IMR-90 (cell line): ENCODE measurements at regions not wholly inside any gene's neighbourhood (a gene's known extent, or its start where the extent isn't known, plus 50 kb on each side); places are given as distances from the start of the nearest gene placed in this dataset.

Experiments used
- ATAC-seq: fragments of 200-7000 bp; cut with Tn5 transposase; 2 replicates; pipeline ENCODE4 v1.9.1; 2020; ENCODE audit warnings: low read depth, mild to moderate bottlenecking, moderate library complexity
- BruUV-seq: library from RNA; stranded (reverse); fragments of 400-500 nt; replicated peaks from 2 replicates; lab custom pipeline; 2021; lab: Mats Ljungman, UMichigan
- CTCF ChIA-PET: fragments of 300-600 bp; formaldehyde crosslinking; extraction: SDS; loops from one replicate; lab custom pipeline; 2021; ENCODE audit warnings: antibody characterized with exemption; lab: Yijun Ruan, JAX
- POLR2A ChIA-PET: fragments of 300-600 bp; sonication (Branson Sonifier 250); formaldehyde crosslinking; loops from one replicate; lab custom pipeline; 2022; ENCODE audit warnings: antibody characterized with exemption; ENCODE audit not compliant: unreplicated experiment; lab: Charles Lee
- DNase-seq: peaks from one replicate; pipeline ENCODE4 v3.0.0; 2013
- H2AFZ ChIP-seq: replicated peaks from 2 replicates; pipeline ENCODE3; 2013; ENCODE audit warnings: low read length, mild to moderate bottlenecking; ENCODE audit not compliant: poor library complexity
- H2AK5ac ChIP-seq: 2 replicates; pipeline ENCODE4 v1.6.1; 2013; ENCODE audit warnings: low read depth, low read length, inconsistent platforms
- H2AK9ac ChIP-seq: replicated peaks from 2 replicates; pipeline ENCODE3; 2013; ENCODE audit warnings: mild to moderate bottlenecking, low read depth, low read length, moderate library complexity; ENCODE audit not compliant: poor library complexity
- H2BK120ac ChIP-seq: 2 replicates; pipeline ENCODE4 v1.6.1; 2013; ENCODE audit warnings: low read depth, low read length, inconsistent platforms
- H2BK15ac ChIP-seq: 3 replicates; pipeline ENCODE4 v1.6.1; 2013; ENCODE audit warnings: low read depth, low read length, inconsistent platforms
- H2BK20ac ChIP-seq: 2 replicates; pipeline ENCODE4 v1.6.1; 2013; ENCODE audit warnings: low read depth, mild to moderate bottlenecking, inconsistent platforms, low read length, moderate library complexity
- H2BK5ac ChIP-seq: 2 replicates; pipeline ENCODE4 v1.6.1; 2013; ENCODE audit warnings: mild to moderate bottlenecking, low read depth, low read length, inconsistent platforms; ENCODE audit not compliant: poor library complexity, severe bottlenecking
- H3K14ac ChIP-seq: replicated peaks from 2 replicates; pipeline ENCODE4 v1.6.1; 2013; ENCODE audit warnings: low read depth, low read length, inconsistent platforms
- H3K18ac ChIP-seq: 2 replicates; pipeline ENCODE4 v1.6.1; 2013; ENCODE audit warnings: low read depth, low read length, control low read depth
- H3K23ac ChIP-seq: 2 replicates; pipeline ENCODE4 v1.6.1; 2013; ENCODE audit warnings: low read depth, low read length, inconsistent platforms
- H3K27ac ChIP-seq: 2 replicates; pipeline ENCODE4 v1.5.1; 2013; ENCODE audit warnings: mild to moderate bottlenecking, control low read depth, low read length; ENCODE audit not compliant: insufficient read depth
- H3K27me3 ChIP-seq: 2 replicates; pipeline ENCODE4 v1.6.1; 2013; ENCODE audit warnings: low read length; ENCODE audit not compliant: control insufficient read depth, insufficient read depth
- H3K36me3 ChIP-seq: 2 replicates; pipeline ENCODE4 v1.6.1; 2013; ENCODE audit warnings: low read length, mixed read lengths; ENCODE audit not compliant: control insufficient read depth, insufficient read depth
- H3K4ac ChIP-seq: 2 replicates; pipeline ENCODE4 v1.6.1; 2013; ENCODE audit warnings: low read depth, low read length, inconsistent platforms
- H3K4me1 ChIP-seq: 2 replicates; pipeline ENCODE4 v1.6.1; 2013; ENCODE audit warnings: low read length, mixed read lengths; ENCODE audit not compliant: control insufficient read depth, insufficient read depth
- H3K4me2 ChIP-seq: 2 replicates; pipeline ENCODE4 v1.6.1; 2013; ENCODE audit warnings: low read depth, mild to moderate bottlenecking, control low read depth, low read length, moderate library complexity
- H3K4me3 ChIP-seq: 2 replicates; pipeline ENCODE4 v1.5.1; 2013; ENCODE audit warnings: low read depth, mild to moderate bottlenecking, control low read depth, low read length, moderate library complexity; ENCODE audit not compliant: insufficient read depth
- H3K56ac ChIP-seq: 2 replicates; pipeline ENCODE4 v1.6.1; 2013; ENCODE audit warnings: low read length, inconsistent platforms; ENCODE audit not compliant: insufficient read depth; ENCODE audit errors: extremely low read depth
- H3K79me1 ChIP-seq, 2 experiments: 2 replicates each; pipeline ENCODE4 v1.6.1; 2013; ENCODE audit warnings: low read length in 2 of 2, inconsistent platforms in 1 of 2, low read depth in 1 of 2
- H3K9ac ChIP-seq: 2 replicates; pipeline ENCODE4 v1.6.1; 2013; ENCODE audit warnings: low read depth, low read length, control low read depth
- H3K9me1 ChIP-seq: 2 replicates; pipeline ENCODE4 v1.6.1; 2013; ENCODE audit warnings: low read length, inconsistent platforms; ENCODE audit not compliant: insufficient read depth
- H3K9me3 ChIP-seq: 2 replicates; pipeline ENCODE4 v1.6.1; 2013; ENCODE audit warnings: low read length; ENCODE audit not compliant: control insufficient read depth, insufficient read depth
- H4K20me1 ChIP-seq: 2 replicates; pipeline ENCODE4 v1.6.1; 2013; ENCODE audit warnings: low read length, inconsistent platforms; ENCODE audit not compliant: insufficient read depth
- H4K5ac ChIP-seq: 2 replicates; pipeline ENCODE4 v1.6.1; 2013; ENCODE audit warnings: mild to moderate bottlenecking, low read depth, low read length, control low read depth
- H4K8ac ChIP-seq, 2 experiments: 2 replicates each; pipeline ENCODE4 v1.6.1; 2013; ENCODE audit warnings: low read depth in 2 of 2, low read length in 2 of 2, control low read depth in 1 of 2, inconsistent platforms in 1 of 2
- H4K91ac ChIP-seq: 2 replicates; pipeline ENCODE4 v1.6.1; 2013; ENCODE audit warnings: low read depth, low read length, inconsistent platforms; ENCODE audit not compliant: insufficient read depth
- BHLHE40 ChIP-seq: fragments of 150-350 bp; IDR thresholded peaks from 2 replicates; pipeline ENCODE4 v1.6.1; 2016; ENCODE audit warnings: mild to moderate bottlenecking, low read depth, low read length
- CEBPB ChIP-seq: IDR thresholded peaks from 2 replicates; pipeline ENCODE4 v1.6.1; 2012; ENCODE audit warnings: low read depth, low read length, improper control_type of control experiment
- CHD1 ChIP-seq: IDR thresholded peaks from 2 replicates; pipeline ENCODE4 v1.6.1; 2012; ENCODE audit warnings: low read depth, low read length, improper control_type of control experiment
- CTCF ChIP-seq: conservative IDR thresholded peaks from 2 replicates; pipeline ENCODE4 v1.5.1; 2012; ENCODE audit warnings: mild to moderate bottlenecking, low read depth, low read length, improper control_type of control experiment
- ELK1 ChIP-seq: fragments of 150-350 bp; IDR thresholded peaks from 2 replicates; pipeline ENCODE4 v1.6.1; 2016; ENCODE audit warnings: low read depth, mild to moderate bottlenecking, low read length, moderate library complexity, borderline replicate concordance
- MAFK ChIP-seq: IDR thresholded peaks from 2 replicates; pipeline ENCODE4 v1.6.1; 2012; ENCODE audit warnings: low read depth, low read length, improper control_type of control experiment
- MAZ ChIP-seq: IDR thresholded peaks from 2 replicates; pipeline ENCODE4 v1.6.1; 2012; ENCODE audit warnings: low read depth, mild to moderate bottlenecking, low read length, improper control_type of control experiment, moderate library complexity, borderline replicate concordance
- NFE2L2 ChIP-seq: fragments of 150-350 bp; IDR thresholded peaks from 2 replicates; pipeline ENCODE4 v1.6.1; 2016; ENCODE audit warnings: low read depth, mild to moderate bottlenecking, low read length
- POLR2A ChIP-seq: IDR thresholded peaks from 2 replicates; pipeline ENCODE4 v1.6.1; 2012; ENCODE audit warnings: mild to moderate bottlenecking, low read depth, low read length
- RCOR1 ChIP-seq: IDR thresholded peaks from 2 replicates; pipeline ENCODE4 v1.6.1; 2012; ENCODE audit warnings: mild to moderate bottlenecking, low read length, improper control_type of control experiment; ENCODE audit not compliant: insufficient replicate concordance
- RFX5 ChIP-seq: IDR thresholded peaks from 2 replicates; pipeline ENCODE4 v1.8.0; 2012; ENCODE audit warnings: low read depth, mild to moderate bottlenecking, low read length, moderate library complexity
- SMC3 ChIP-seq: fragments of 150-350 bp; IDR thresholded peaks from 2 replicates; pipeline ENCODE4 v1.6.1; 2016; ENCODE audit warnings: low read depth, mild to moderate bottlenecking, antibody characterized with exemption, low read length, moderate library complexity
- USF2 ChIP-seq: fragments of 150-350 bp; IDR thresholded peaks from 2 replicates; pipeline ENCODE4 v1.6.1; 2017; ENCODE audit warnings: mild to moderate bottlenecking, antibody characterized with exemption, low read length, low read depth
- WGBS, 2 experiments: methylation state at CpG; one replicate each; pipeline versions ENCODE4 v1.1.5 to v1.1.7; 2013; ENCODE audit warnings: missing lambda C conversion rate in 2 of 2; ENCODE audit not compliant: insufficient read length in 1 of 2; ENCODE audit errors: extremely low coverage in 2 of 2; 5-methylcytosine and 5-hydroxymethylcytosine counted together
- dilution Hi-C: fragments of 300-500 bp; cut with HindIII; formaldehyde crosslinking; loops from one replicate; pipeline ENCODE4 v1.14.3; 2018; ENCODE audit warnings: low sequenced_read_pairs; ENCODE audit not compliant: unreplicated experiment
- in situ Hi-C: fragments of 300-500 bp; cut with MboI; formaldehyde crosslinking; loops from 3 replicates; pipeline ENCODE4 v1.14.3; 2019; ENCODE audit warnings: low sequenced_read_pairs, inconsistent platforms, mixed read lengths
- intact Hi-C: fragments of 100-400 bp; cut with micrococcal nuclease; formaldehyde crosslinking; loops from 2 replicates; pipeline ENCODE4 v1.10.0; 2022

GRCh38 chr6:86079938-86080337 is 437.3 kb upstream of the SYNCRIP start:
- Histone ChIP-seq H3K4me1 (no peaks in the 10 kb centered on the region), H3K4ac (no peak overlapping the region), H3K4me3 (no peak overlapping the region), H3K56ac (no peak overlapping the region), H2AFZ (no peak overlapping the region), H3K9ac (no peak overlapping the region), H2AK5ac (no peak overlapping the region), H4K8ac (no peak overlapping the region), H3K9me1 (no peaks in the 10 kb centered on the region), H4K91ac (no peak overlapping the region), H2BK20ac (no peak overlapping the region), H3K9me3 (peaks cover 4% of the 10 kb centered on the region; the same call in 1 of the 2 replicates), H3K36me3 (no peaks in the 10 kb centered on the region), H3K4me2 (no peak overlapping the region), H3K79me1 (no peaks in the 10 kb centered on the region), H2AK9ac (no peak overlapping the region), H3K18ac (no peak overlapping the region), H2BK15ac (no peak overlapping the region), H3K27ac (no peak overlapping the region), H4K5ac (no peak overlapping the region), H2BK120ac (no peak overlapping the region), H2BK5ac (no peak overlapping the region), H3K23ac (no peak overlapping the region), H3K27me3 (no peaks in the 10 kb centered on the region), H4K20me1 (no peaks in the 10 kb centered on the region), H3K14ac (no peak overlapping the region)
- no peak for TF ChIP-seq CEBPB
- TF ChIP-seq RFX5, result no peak
- no peak for TF ChIP-seq POLR2A
- TF ChIP-seq ELK1, result no peak
- TF ChIP-seq BHLHE40, result no peak
- no peak for TF ChIP-seq SMC3
- no peak for TF ChIP-seq USF2
- TF ChIP-seq NFE2L2, result no peak
- TF ChIP-seq MAZ, result no peak
- TF ChIP-seq MAFK, result no peak
- TF ChIP-seq CTCF, result no peak
- no peak for TF ChIP-seq CHD1
- TF ChIP-seq RCOR1, result no peak
- in situ Hi-C loops (no loop called here), intact Hi-C loops (no loop called here), dilution Hi-C loops (no loop called here)
- DNase-seq, result no peak
- no CpG with 5 or more reads among the region's 1 CpG for WGBS, 2 experiments
- BruUV-seq, result no TSS peak
- ChIA-PET POLR2A (no interaction called here), CTCF (no interaction called here)
- no peak for ATAC-seq
